CD14-positive monocyte (primary cell): ENCODE measurements at regions not wholly inside any gene's neighbourhood (a gene's known extent, or its start where the extent isn't known, plus 50 kb on each side); places are given as distances from the start of the nearest gene placed in this dataset.

ENCODE experiments used
- DNase-seq, 3 donors: peaks; one replicate each; pipeline ENCODE4 v3.0.0-alpha.2; 2011 to 2022
- H2AFZ ChIP-seq: 2 replicates; pipeline ENCODE4 v1.6.0; 2012; ENCODE audit warnings: mild to moderate bottlenecking, low read depth, low read length, inconsistent platforms; ENCODE audit not compliant: insufficient read depth, poor library complexity, severe bottlenecking
- H3K27ac ChIP-seq, 2 donors: 1 replicate in 1 of 2; 2 replicates in 1 of 2; pipeline ENCODE4 v1.5.1; 2012 to 2013; ENCODE audit warnings: low read length in 2 of 2, control low read depth in 1 of 2, inconsistent platforms in 1 of 2, low read depth in 1 of 2, mild to moderate bottlenecking in 1 of 2
- H3K27me3 ChIP-seq, 2 donors: one replicate each; pipeline versions ENCODE4 v1.6.0 to v1.6.1; 2011 to 2013; ENCODE audit warnings: low read length in 2 of 2; ENCODE audit not compliant: control insufficient read depth in 2 of 2, insufficient read depth in 2 of 2
- H3K36me3 ChIP-seq, 2 donors: replicated peaks in 1 of 2; 1 replicate in 1 of 2; 2 replicates in 1 of 2; pipeline versions ENCODE4 v1.5.1 to v1.6.1; 2012 to 2013; ENCODE audit warnings: low read length in 2 of 2, control low read depth in 1 of 2, inconsistent platforms in 1 of 2, mild to moderate bottlenecking in 1 of 2; ENCODE audit not compliant: insufficient read depth in 2 of 2, control insufficient read depth in 1 of 2
- H3K4me1 ChIP-seq, 2 donors: 1 replicate in 1 of 2; 2 replicates in 1 of 2; pipeline versions ENCODE4 v1.5.1 to v1.6.1; 2012 to 2013; ENCODE audit warnings: low read length in 2 of 2, control low read depth in 1 of 2, inconsistent platforms in 1 of 2, mild to moderate bottlenecking in 1 of 2, moderate library complexity in 1 of 2; ENCODE audit not compliant: insufficient read depth in 2 of 2, control insufficient read depth in 1 of 2
- H3K4me2 ChIP-seq: replicated peaks from 2 replicates; pipeline ENCODE3; 2012; ENCODE audit warnings: low read length, moderate library complexity, mild to moderate bottlenecking; ENCODE audit not compliant: poor library complexity, severe bottlenecking; ENCODE audit errors: extremely low read depth
- H3K4me3 ChIP-seq, 3 experiments: fragments of 200-600 bp in 1 of 3; sonication (generic) in 1 of 3; replicated peaks in 1 of 3; 1 replicate in 2 of 3; 2 replicates in 1 of 3; pipeline ENCODE4 v1.5.1; 2011 to 2013; ENCODE audit warnings: low read length in 3 of 3, mild to moderate bottlenecking in 3 of 3, control low read depth in 2 of 3, low read depth in 2 of 3, inconsistent platforms in 1 of 3, moderate library complexity in 1 of 3
- H3K79me2 ChIP-seq: 2 replicates; pipeline ENCODE4 v1.6.0; 2012; ENCODE audit warnings: mild to moderate bottlenecking, control low read depth, inconsistent platforms, low read length, moderate library complexity; ENCODE audit not compliant: insufficient read depth
- H3K9ac ChIP-seq: 2 replicates; pipeline ENCODE4 v1.6.0; 2017; ENCODE audit warnings: low read length, mild to moderate bottlenecking; ENCODE audit not compliant: insufficient read depth, poor library complexity, severe bottlenecking
- H3K9me3 ChIP-seq, 2 donors: replicated peaks in 1 of 2; 1 replicate in 1 of 2; 2 replicates in 1 of 2; pipeline versions ENCODE4 v1.5.1 to v1.6.1; 2012 to 2013; ENCODE audit warnings: low read length in 2 of 2, control low read depth in 1 of 2; ENCODE audit not compliant: control insufficient read depth in 1 of 2, insufficient read depth in 1 of 2
- H4K20me1 ChIP-seq: 2 replicates; pipeline ENCODE4 v1.6.0; 2012; ENCODE audit warnings: mild to moderate bottlenecking, low read length, control low read depth, moderate library complexity; ENCODE audit not compliant: insufficient read depth
- H3K27ac Mint-ChIP-seq, 7 donors: one replicate each; pipeline ENCODE4 v1.8.0; 2020; ENCODE audit warnings: mild to moderate bottlenecking in 7 of 7, mixed read lengths in 7 of 7, moderate library complexity in 6 of 7, inconsistent platforms in 2 of 7
- H3K27me3 Mint-ChIP-seq, 3 donors: one replicate each; pipeline ENCODE4 v1.8.0; 2021 to 2022; ENCODE audit warnings: low read depth in 3 of 3, mild to moderate bottlenecking in 3 of 3, mixed read lengths in 3 of 3, moderate library complexity in 3 of 3, inconsistent platforms in 1 of 3
- H3K36me3 Mint-ChIP-seq, 2 donors: one replicate each; pipeline ENCODE4 v1.8.0; 2020; ENCODE audit warnings: mixed read lengths in 2 of 2, inconsistent platforms in 1 of 2, mild to moderate bottlenecking in 1 of 2
- H3K4me1 Mint-ChIP-seq: one replicate; pipeline ENCODE4 v1.8.0; 2020; ENCODE audit warnings: mild to moderate bottlenecking, mixed read lengths
- H3K4me3 Mint-ChIP-seq, 2 donors: one replicate each; pipeline ENCODE4 v1.8.0; 2020; ENCODE audit warnings: mild to moderate bottlenecking in 2 of 2, mixed read lengths in 2 of 2, moderate library complexity in 1 of 2
- H3K9me3 Mint-ChIP-seq, 7 donors: one replicate each; pipeline ENCODE4 v1.8.0; 2020 to 2022; ENCODE audit warnings: mixed read lengths in 7 of 7, mild to moderate bottlenecking in 6 of 7, moderate library complexity in 6 of 7, inconsistent platforms in 2 of 7
- CTCF ChIP-seq: fragments of 200-600 bp; IDR thresholded peaks from one replicate; pipeline ENCODE4 v1.8.0; 2022; ENCODE audit warnings: antibody characterized with exemption, mild to moderate bottlenecking
- WGBS: methylation state at CpG from one replicate; pipeline ENCODE4 v1.1.5; 2013; ENCODE audit warnings: missing lambda C conversion rate; ENCODE audit not compliant: insufficient coverage; 5-methylcytosine and 5-hydroxymethylcytosine counted together
- intact Hi-C, 2 donors: fragments of 100-400 bp; cut with micrococcal nuclease; formaldehyde crosslinking; loops; one replicate each; pipeline versions ENCODE4 v1.15.0 to v1.15.1; 2023

- Histone ChIP-seq H4K20me1 (no peaks in the 10 kb centered on the region), H3K4me3 (no peak overlapping the region), H3K79me2 (no peaks in the 10 kb centered on the region), H3K9me3 (peaks cover 0 to 26% of the 10 kb centered on the region in 2 donors), H2AFZ (no peak overlapping the region), H3K36me3 (no peaks in the 10 kb centered on the region), H3K4me1 (no peaks in the 10 kb centered on the region), H3K9ac (no peak overlapping the region), H3K27ac (no peak overlapping the region), H3K27me3 (no peaks in the 10 kb centered on the region), H3K4me2 (no peak overlapping the region)
- 58% methylated on average over 2 of the region's 2 CpGs for WGBS
- DNase-seq, result no peak
- Mint-ChIP-seq H3K4me3 (no peak overlapping the region), H3K36me3 (no peaks in the 10 kb centered on the region), H3K27me3 (no peaks in the 10 kb centered on the region), H3K4me1 (no peaks in the 10 kb centered on the region), H3K27ac (no peak overlapping the region), H3K9me3 (peaks cover 0 to 17% (median 0%) of the 10 kb centered on the region in 7 donors)
- TF ChIP-seq CTCF, result no peak
- intact Hi-C loops, result no loop called here
Observed at GRCh38 chrY:17067307-17067706, 812.7 kb downstream of the CDY2B start.

GRCh38 chrY:17053041-17053440 is 827.0 kb downstream of the CDY2B start:
- Histone ChIP-seq H3K27me3 (no peaks in the 10 kb centered on the region), H3K9me3 (no peaks in the 10 kb centered on the region), H3K79me2 (no peaks in the 10 kb centered on the region), H3K4me2 (no peak overlapping the region), H2AFZ (no peak overlapping the region), H4K20me1 (no peaks in the 10 kb centered on the region), H3K4me1 (no peaks in the 10 kb centered on the region), H3K36me3 (no peaks in the 10 kb centered on the region), H3K27ac (no peak overlapping the region), H3K9ac (no peak overlapping the region), H3K4me3 (no peak overlapping the region)
- no peaks in the 10 kb centered on the region for H3K4me1 Mint-ChIP-seq
- intact Hi-C loops, result no loop called here
- H3K27ac Mint-ChIP-seq, result no peak overlapping the region
- H3K36me3 Mint-ChIP-seq, result no peaks in the 10 kb centered on the region
- DNase-seq, result no peak
- H3K9me3 Mint-ChIP-seq, result peaks cover 0 to 1% (median 0%) of the 10 kb centered on the region in 7 donors
- H3K27me3 Mint-ChIP-seq, result no peaks in the 10 kb centered on the region
- TF ChIP-seq CTCF, result no peak
- no peak overlapping the region for H3K4me3 Mint-ChIP-seq
